ENCODE measurements at regions not wholly inside any gene's neighbourhood (a gene's known extent, or its start where the extent isn't known, plus 50 kb on each side); places are given as distances from the start of the nearest gene placed in this dataset.
"Not testable (repeated sequence)": the region's sequence is repeated elsewhere in the genome, so short reads cannot be mapped to it uniquely, and the experiment has no call there.

- Histone ChIP-seq H3K9me3 (ENCODE audit: control insufficient read depth, low read length) (peaks cover under 1% of the 10 kb centered on the region), H3K4me3 (ENCODE audit: extremely low read depth, insufficient read depth, low read length, poor library complexity, severe bottlenecking) (no peak overlapping the region), H3K36me3 (ENCODE audit: control insufficient read depth, insufficient read depth, low read length) (no peaks in the 10 kb centered on the region), H3K27ac (ENCODE audit: low read depth, low read length, severe bottlenecking) (no peak overlapping the region), H3K4me1 (ENCODE audit: control insufficient read depth, insufficient read depth, low read length, poor library complexity, severe bottlenecking) (peaks cover 4% of the 10 kb centered on the region)
- 82 to 87% methylated on average over 4 to 5 of the region's 6 CpGs for WGBS, 2 experiments (ENCODE audit: insufficient coverage in 2 of 2)
These were observed 155.0 kb upstream of the ERCC6L2 start for GRCh38 chr9:95720496-95720895.

GRCh38 chr9:95719354-95719753, 156.1 kb upstream of the ERCC6L2 start:
- Histone ChIP-seq H3K4me3 (ENCODE audit: extremely low read depth, insufficient read depth, low read length, poor library complexity, severe bottlenecking) (no peak overlapping the region), H3K9me3 (ENCODE audit: control insufficient read depth, low read length) (peaks cover 6% of the 10 kb centered on the region), H3K36me3 (ENCODE audit: control insufficient read depth, insufficient read depth, low read length) (no peaks in the 10 kb centered on the region), H3K27ac (ENCODE audit: low read depth, low read length, severe bottlenecking) (no peak overlapping the region), H3K4me1 (ENCODE audit: control insufficient read depth, insufficient read depth, low read length, poor library complexity, severe bottlenecking) (peaks cover 3% of the 10 kb centered on the region)
- WGBS, 2 experiments (ENCODE audit: insufficient coverage in 2 of 2), result 91 to 96% methylated on average over 6 to 8 of the region's 8 CpGs

DNA sequence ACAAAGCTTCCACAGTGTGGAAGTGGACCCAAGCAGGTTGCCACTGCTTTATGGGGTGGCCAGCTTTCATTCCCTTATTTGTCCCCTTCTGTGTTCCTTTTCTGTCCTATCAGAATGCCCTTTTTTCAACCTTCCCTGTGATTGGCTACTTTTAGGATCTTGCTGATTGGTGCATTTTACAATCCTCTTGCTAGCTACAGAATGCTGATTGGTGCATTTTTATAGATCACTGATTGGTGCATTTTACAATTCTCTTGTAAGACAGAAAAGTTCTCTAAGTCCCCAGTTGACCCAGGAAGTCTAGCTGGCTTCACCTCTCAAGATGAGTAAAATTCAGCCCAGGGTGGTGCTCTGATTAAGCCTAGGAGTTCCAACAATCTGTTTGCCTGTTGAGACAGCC, 157.2 kb upstream of the ERCC6L2 start:
- H3K4me3 ChIP-seq (ENCODE audit: extremely low read depth, insufficient read depth, low read length, poor library complexity, severe bottlenecking), result no peak overlapping the region
- peaks cover 6% of the 10 kb centered on the region for H3K9me3 ChIP-seq (ENCODE audit: control insufficient read depth, low read length)
- H3K36me3 ChIP-seq (ENCODE audit: control insufficient read depth, insufficient read depth, low read length), result no peaks in the 10 kb centered on the region
- no peak overlapping the region for H3K27ac ChIP-seq (ENCODE audit: low read depth, low read length, severe bottlenecking)
- H3K4me1 ChIP-seq (ENCODE audit: control insufficient read depth, insufficient read depth, low read length, poor library complexity, severe bottlenecking), result no peaks in the 10 kb centered on the region

GRCh38 chr9:95715868-95716435, 159.5 kb upstream of the ERCC6L2 start:
- peaks cover 6% of the 10 kb centered on the region for H3K9me3 ChIP-seq (ENCODE audit: control insufficient read depth, low read length)
- H3K4me1 ChIP-seq (ENCODE audit: control insufficient read depth, insufficient read depth, low read length, poor library complexity, severe bottlenecking), result no peaks in the 10 kb centered on the region
- no peak overlapping the region for H3K4me3 ChIP-seq (ENCODE audit: extremely low read depth, insufficient read depth, low read length, poor library complexity, severe bottlenecking)
- H3K36me3 ChIP-seq (ENCODE audit: control insufficient read depth, insufficient read depth, low read length), result no peaks in the 10 kb centered on the region
- H3K27ac ChIP-seq (ENCODE audit: low read depth, low read length, severe bottlenecking), result no peak overlapping the region
- WGBS, 2 experiments (ENCODE audit: insufficient coverage in 2 of 2), result 78 to 89% methylated on average over 3 of the region's 3 CpGs

GRCh38 chr9:95710446-95710845, 165.0 kb upstream of the ERCC6L2 start:
- WGBS, 2 experiments (ENCODE audit: insufficient coverage in 2 of 2), result 96 to 99% methylated on average over 5 of the region's 8 CpGs

GRCh38 chr9:95696701-95697100, 178.8 kb upstream of the ERCC6L2 start:
- no peaks in the 10 kb centered on the region for H3K4me1 ChIP-seq (ENCODE audit: control insufficient read depth, insufficient read depth, low read length, poor library complexity, severe bottlenecking)
- no peak overlapping the region for H3K4me3 ChIP-seq (ENCODE audit: extremely low read depth, insufficient read depth, low read length, poor library complexity, severe bottlenecking)
- H3K9me3 ChIP-seq (ENCODE audit: control insufficient read depth, low read length), result no peaks in the 10 kb centered on the region
- 100% methylated on average over 1 of the region's 1 CpG; no CpG with 5 or more reads in 1 of the 2 experiments for WGBS, 2 experiments (ENCODE audit: insufficient coverage in 2 of 2)
- no peak overlapping the region for H3K27ac ChIP-seq (ENCODE audit: low read depth, low read length, severe bottlenecking)
- no peaks in the 10 kb centered on the region for H3K36me3 ChIP-seq (ENCODE audit: control insufficient read depth, insufficient read depth, low read length)

More at GRCh38 chr9:95710446-95710845, 165.0 kb upstream of the ERCC6L2 start:
- Histone ChIP-seq H3K4me3 (ENCODE audit: extremely low read depth, insufficient read depth, low read length, poor library complexity, severe bottlenecking) (no peak overlapping the region), H3K9me3 (ENCODE audit: control insufficient read depth, low read length) (peaks cover 5% of the 10 kb centered on the region), H3K27ac (ENCODE audit: low read depth, low read length, severe bottlenecking) (no peak overlapping the region), H3K36me3 (ENCODE audit: control insufficient read depth, insufficient read depth, low read length) (no peaks in the 10 kb centered on the region), H3K4me1 (ENCODE audit: control insufficient read depth, insufficient read depth, low read length, poor library complexity, severe bottlenecking) (no peaks in the 10 kb centered on the region)

GRCh38 chr9:95691435-95691834, 174.7 kb upstream of the PTCH1 start:
- Histone ChIP-seq H3K27ac (ENCODE audit: low read depth, low read length, severe bottlenecking) (no peak overlapping the region), H3K4me1 (ENCODE audit: control insufficient read depth, insufficient read depth, low read length, poor library complexity, severe bottlenecking) (no peaks in the 10 kb centered on the region), H3K9me3 (ENCODE audit: control insufficient read depth, low read length) (peaks cover 3% of the 10 kb centered on the region), H3K36me3 (ENCODE audit: control insufficient read depth, insufficient read depth, low read length) (no peaks in the 10 kb centered on the region), H3K4me3 (ENCODE audit: extremely low read depth, insufficient read depth, low read length, poor library complexity, severe bottlenecking) (no peak overlapping the region)
- WGBS, 2 experiments (ENCODE audit: insufficient coverage in 2 of 2), result 83 to 100% methylated on average over 2 to 3 of the region's 4 CpGs

GRCh38 chr9:95689669-95690068, 172.9 kb upstream of the PTCH1 start:
- H3K36me3 ChIP-seq (ENCODE audit: control insufficient read depth, insufficient read depth, low read length), result no peaks in the 10 kb centered on the region
- peaks cover 3% of the 10 kb centered on the region for H3K9me3 ChIP-seq (ENCODE audit: control insufficient read depth, low read length)
- no peak overlapping the region for H3K27ac ChIP-seq (ENCODE audit: low read depth, low read length, severe bottlenecking)
- no peak overlapping the region for H3K4me3 ChIP-seq (ENCODE audit: extremely low read depth, insufficient read depth, low read length, poor library complexity, severe bottlenecking)
- H3K4me1 ChIP-seq (ENCODE audit: control insufficient read depth, insufficient read depth, low read length, poor library complexity, severe bottlenecking), result no peaks in the 10 kb centered on the region
- 90 to 92% methylated on average over 1 to 2 of the region's 2 CpGs for WGBS, 2 experiments (ENCODE audit: insufficient coverage in 2 of 2)

- 100% methylated on average over 1 of the region's 2 CpGs; no CpG with 5 or more reads in 1 of the 2 experiments for WGBS, 2 experiments (ENCODE audit: insufficient coverage in 2 of 2)
- no peak overlapping the region for H3K27ac ChIP-seq (ENCODE audit: low read depth, low read length, severe bottlenecking)
- H3K4me1 ChIP-seq (ENCODE audit: control insufficient read depth, insufficient read depth, low read length, poor library complexity, severe bottlenecking), result no peaks in the 10 kb centered on the region
- H3K36me3 ChIP-seq (ENCODE audit: control insufficient read depth, insufficient read depth, low read length), result no peaks in the 10 kb centered on the region
- no peak overlapping the region for H3K4me3 ChIP-seq (ENCODE audit: extremely low read depth, insufficient read depth, low read length, poor library complexity, severe bottlenecking)
- peaks cover 3% of the 10 kb centered on the region for H3K9me3 ChIP-seq (ENCODE audit: control insufficient read depth, low read length)
These were observed 167.7 kb upstream of the PTCH1 start for GRCh38 chr9:95684516-95684915.

DNA sequence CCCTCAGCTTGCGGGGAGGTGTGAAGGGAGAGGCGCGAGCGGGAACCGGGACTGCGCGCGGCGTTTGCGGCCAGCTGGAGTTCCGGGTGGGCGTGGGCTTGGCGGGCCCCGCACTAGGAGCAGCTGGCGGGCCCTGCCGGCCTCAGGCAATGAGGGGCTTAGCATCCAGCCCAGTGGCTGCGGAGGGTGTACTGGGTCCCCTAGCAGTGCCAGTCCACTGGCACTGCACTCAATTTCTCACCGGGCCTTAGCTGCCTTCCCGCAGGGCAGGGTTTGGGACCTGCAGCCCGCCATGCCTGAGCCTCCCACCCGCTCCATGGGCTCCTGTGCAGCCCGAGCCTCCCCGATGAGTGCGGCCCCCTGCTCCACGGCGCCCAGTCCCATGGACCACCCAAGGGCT, 163.5 kb upstream of the PTCH1 start:
- H3K4me3 ChIP-seq (ENCODE audit: extremely low read depth, insufficient read depth, low read length, poor library complexity, severe bottlenecking); H3K4me1 ChIP-seq (ENCODE audit: control insufficient read depth, insufficient read depth, low read length, poor library complexity, severe bottlenecking); H3K27ac ChIP-seq (ENCODE audit: low read depth, low read length, severe bottlenecking); H3K36me3 ChIP-seq (ENCODE audit: control insufficient read depth, insufficient read depth, low read length): not testable (repeated sequence)
- peaks cover 18% of the 10 kb centered on the region for H3K9me3 ChIP-seq (ENCODE audit: control insufficient read depth, low read length)
- WGBS, 2 experiments (ENCODE audit: insufficient coverage in 2 of 2), result 91 to 93% methylated on average over 16 to 21 of the region's 26 CpGs

GRCh38 chr9:95679874-95680273, 163.1 kb upstream of the PTCH1 start:
- WGBS, 2 experiments (ENCODE audit: insufficient coverage in 2 of 2), result 94 to 95% methylated on average over 4 to 8 of the region's 8 CpGs
- H3K9me3 ChIP-seq (ENCODE audit: control insufficient read depth, low read length), result peaks cover 18% of the 10 kb centered on the region

More at GRCh38 chr9:95679874-95680273, 163.1 kb upstream of the PTCH1 start:
- H3K4me1 ChIP-seq (ENCODE audit: control insufficient read depth, insufficient read depth, low read length, poor library complexity, severe bottlenecking), result no peaks in the 10 kb centered on the region
- no peak overlapping the region for H3K27ac ChIP-seq (ENCODE audit: low read depth, low read length, severe bottlenecking)
- H3K36me3 ChIP-seq (ENCODE audit: control insufficient read depth, insufficient read depth, low read length), result no peaks in the 10 kb centered on the region
- H3K4me3 ChIP-seq (ENCODE audit: extremely low read depth, insufficient read depth, low read length, poor library complexity, severe bottlenecking), result no peak overlapping the region
